MCF 10A (cell line): ENCODE measurements at regions not wholly inside any gene's neighbourhood (a gene's known extent, or its start where the extent isn't known, plus 50 kb on each side); places are given as distances from the start of the nearest gene placed in this dataset.

Experiments used
- BruUV-seq: library from RNA; stranded (reverse); fragments of 400-500 nt; replicated peaks from 2 replicates; lab custom pipeline; 2021; lab: Mats Ljungman, UMichigan
- CTCF ChIA-PET: fragments of 300-600 bp; sonication (Branson Sonifier 250); formaldehyde crosslinking; extraction: SDS; loops from one replicate; lab custom pipeline; 2021; ENCODE audit warnings: antibody characterized with exemption, inconsistent platforms; lab: Yijun Ruan, JAX
- POLR2A ChIA-PET: fragments of 300-600, 350-650 bp; sonication (Branson Sonifier 250); formaldehyde crosslinking; extraction: SDS; loops from one replicate; lab custom pipeline; 2020; ENCODE audit warnings: antibody characterized with exemption, inconsistent platforms; lab: Yijun Ruan, JAX
- DNase-seq: peaks from one replicate; pipeline ENCODE4 v3.0.0-alpha.2; 2018; ENCODE audit not compliant: unreplicated experiment
- H3K27ac Mint-ChIP-seq: one replicate; pipeline ENCODE4 v1.8.0; 2022; ENCODE audit warnings: mild to moderate bottlenecking, low read depth, mixed read lengths; ENCODE audit not compliant: unreplicated experiment
- H3K27me3 Mint-ChIP-seq: one replicate; pipeline ENCODE4 v1.8.0; 2022; ENCODE audit warnings: mixed read lengths; ENCODE audit not compliant: insufficient read depth, unreplicated experiment
- H3K36me3 Mint-ChIP-seq: one replicate; pipeline ENCODE4 v1.8.0; 2022; ENCODE audit warnings: mild to moderate bottlenecking, moderate library complexity, mixed read lengths; ENCODE audit not compliant: insufficient read depth, unreplicated experiment
- H3K4me1 Mint-ChIP-seq: one replicate; pipeline ENCODE4 v1.8.0; 2022; ENCODE audit warnings: mixed read lengths; ENCODE audit not compliant: insufficient read depth, unreplicated experiment
- H3K4me3 Mint-ChIP-seq: one replicate; pipeline ENCODE4 v1.8.0; 2022; ENCODE audit warnings: mild to moderate bottlenecking, moderate library complexity, mixed read lengths; ENCODE audit not compliant: unreplicated experiment
- H3K9me3 Mint-ChIP-seq: one replicate; pipeline ENCODE4 v1.8.0; 2022; ENCODE audit warnings: mixed read lengths; ENCODE audit not compliant: unreplicated experiment
- CTCF ChIP-seq: fragments of 200-600 bp; IDR thresholded peaks from one replicate; pipeline ENCODE4 v1.8.0; 2022; ENCODE audit warnings: antibody characterized with exemption, mild to moderate bottlenecking; ENCODE audit not compliant: unreplicated experiment
- intact Hi-C: fragments of 100-400 bp; cut with micrococcal nuclease; formaldehyde crosslinking; loops from 2 replicates; pipeline ENCODE4 v1.14.1; 2022

GRCh38 chr1:175871647-175872046 lies 128.3 kb upstream of the TNR start:
- ChIA-PET POLR2A (no interaction called here), CTCF (no interaction called here)
- BruUV-seq, result no TSS peak
- H3K27me3 Mint-ChIP-seq, result no peaks in the 10 kb centered on the region
- H3K4me1 Mint-ChIP-seq, result no peaks in the 10 kb centered on the region
- H3K27ac Mint-ChIP-seq, result no peak overlapping the region
- intact Hi-C loops, result no loop called here
- no peak for DNase-seq
- no peak for TF ChIP-seq CTCF
- no peaks in the 10 kb centered on the region for H3K9me3 Mint-ChIP-seq
- H3K36me3 Mint-ChIP-seq, result no peaks in the 10 kb centered on the region
- no peak overlapping the region for H3K4me3 Mint-ChIP-seq

GRCh38 chr1:175870217-175870616 lies 126.8 kb upstream of the TNR start:
- BruUV-seq, result no TSS peak
- H3K4me3 Mint-ChIP-seq, result no peak overlapping the region
- no peaks in the 10 kb centered on the region for H3K36me3 Mint-ChIP-seq
- H3K27me3 Mint-ChIP-seq, result no peaks in the 10 kb centered on the region
- DNase-seq, result no peak
- ChIA-PET CTCF (interaction anchor here (0.7 to 1.0 kb wide), 3 partner anchors 9 to 396 kb away, joined by 3 to 4 read pairs (median 3); no protein-coding TSS in a partner anchor), POLR2A (no interaction called here)
- no peak overlapping the region for H3K27ac Mint-ChIP-seq
- H3K9me3 Mint-ChIP-seq, result no peaks in the 10 kb centered on the region
- TF ChIP-seq CTCF, result no peak
- intact Hi-C loops, result no loop called here
- H3K4me1 Mint-ChIP-seq, result no peaks in the 10 kb centered on the region

- CTCF ChIA-PET, result interaction anchor here (0.6 kb wide), 1 partner anchor 85 kb away, joined by 3 read pairs; no protein-coding TSS in a partner anchor
- Mint-ChIP-seq H3K4me1 (no peaks in the 10 kb centered on the region), H3K27me3 (no peaks in the 10 kb centered on the region), H3K27ac (no peak overlapping the region), H3K4me3 (no peak overlapping the region), H3K9me3 (no peaks in the 10 kb centered on the region), H3K36me3 (no peaks in the 10 kb centered on the region)
- no peak for TF ChIP-seq CTCF
- DNase-seq, result no peak
- intact Hi-C loops, result no loop called here
- no TSS peak for BruUV-seq
- POLR2A ChIA-PET, result no interaction called here
Measured at GRCh38 chr1:175866776-175867175, 123.4 kb upstream of the TNR start.

- CTCF ChIA-PET, result interaction anchor here (0.6 to 1.4 kb wide), 8 partner anchors 10 to 1112 kb away, joined by 3 to 5 read pairs (median 4); no protein-coding TSS in a partner anchor
Measured at GRCh38 chr1:175865041-175865766, 121.8 kb upstream of the TNR start.

More at GRCh38 chr1:175865041-175865766, 121.8 kb upstream of the TNR start:
- Mint-ChIP-seq H3K27ac (no peak overlapping the region), H3K4me3 (no peak overlapping the region), H3K4me1 (no peaks in the 10 kb centered on the region), H3K9me3 (no peaks in the 10 kb centered on the region), H3K36me3 (no peaks in the 10 kb centered on the region), H3K27me3 (peaks cover 9% of the 10 kb centered on the region)
- intact Hi-C loops, result no loop called here
- no peak for DNase-seq
- TF ChIP-seq CTCF, result no peak
- no TSS peak for BruUV-seq
- POLR2A ChIA-PET, result interaction anchor here (0.7 kb wide), 1 partner anchor 31 kb away, joined by 3 read pairs; no protein-coding TSS in a partner anchor
